ENCODE measurements at regions not wholly inside any gene's neighbourhood (a gene's known extent, or its start where the extent isn't known, plus 50 kb on each side); places are given as distances from the start of the nearest gene placed in this dataset.

GRCh38 chr4:75344915-75345314 is 169.3 kb downstream of the RCHY1 start:
- Mint-ChIP-seq H3K27ac (ENCODE audit: unreplicated experiment) (no peak overlapping the region), H3K27me3 (ENCODE audit: unreplicated experiment) (no peaks in the 10 kb centered on the region), H3K4me3 (ENCODE audit: unreplicated experiment) (no peak overlapping the region), H3K4me1 (ENCODE audit: unreplicated experiment) (no peaks in the 10 kb centered on the region), H3K9me3 (ENCODE audit: unreplicated experiment) (no peaks in the 10 kb centered on the region), H3K36me3 (ENCODE audit: low read depth, unreplicated experiment) (no peaks in the 10 kb centered on the region)
- no peak for DNase-seq (ENCODE audit: low spot score)
- TF ChIP-seq, protein P1, sequence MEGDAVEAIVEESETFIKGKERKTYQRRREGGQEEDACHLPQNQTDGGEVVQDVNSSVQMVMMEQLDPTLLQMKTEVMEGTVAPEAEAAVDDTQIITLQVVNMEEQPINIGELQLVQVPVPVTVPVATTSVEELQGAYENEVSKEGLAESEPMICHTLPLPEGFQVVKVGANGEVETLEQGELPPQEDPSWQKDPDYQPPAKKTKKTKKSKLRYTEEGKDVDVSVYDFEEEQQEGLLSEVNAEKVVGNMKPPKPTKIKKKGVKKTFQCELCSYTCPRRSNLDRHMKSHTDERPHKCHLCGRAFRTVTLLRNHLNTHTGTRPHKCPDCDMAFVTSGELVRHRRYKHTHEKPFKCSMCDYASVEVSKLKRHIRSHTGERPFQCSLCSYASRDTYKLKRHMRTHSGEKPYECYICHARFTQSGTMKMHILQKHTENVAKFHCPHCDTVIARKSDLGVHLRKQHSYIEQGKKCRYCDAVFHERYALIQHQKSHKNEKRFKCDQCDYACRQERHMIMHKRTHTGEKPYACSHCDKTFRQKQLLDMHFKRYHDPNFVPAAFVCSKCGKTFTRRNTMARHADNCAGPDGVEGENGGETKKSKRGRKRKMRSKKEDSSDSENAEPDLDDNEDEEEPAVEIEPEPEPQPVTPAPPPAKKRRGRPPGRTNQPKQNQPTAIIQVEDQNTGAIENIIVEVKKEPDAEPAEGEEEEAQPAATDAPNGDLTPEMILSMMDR (IDR thresholded peaks at IDR 0.05; ENCODE audit: unreplicated experiment): no peak

DNA sequence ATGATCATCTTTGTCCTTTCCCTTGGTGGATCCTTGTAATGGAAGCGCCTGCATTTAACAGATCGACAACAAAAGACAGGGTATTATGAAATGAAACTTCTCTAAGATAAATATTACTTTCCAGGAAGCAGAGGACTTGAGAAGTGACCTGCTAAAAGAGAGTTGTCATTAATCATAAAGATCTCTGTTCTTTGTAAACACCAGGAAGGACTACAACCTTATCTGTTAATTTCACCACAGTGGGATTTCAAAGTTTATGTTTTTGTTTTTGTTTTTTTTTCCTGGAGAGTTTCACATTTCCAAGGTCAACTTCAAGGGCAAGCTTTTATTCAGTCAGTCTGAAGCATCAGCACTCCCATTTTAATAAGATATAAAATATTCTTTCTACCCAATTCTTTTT is 170.9 kb downstream of the RCHY1 start:
- no peak for DNase-seq (ENCODE audit: low spot score)
- no peaks in the 10 kb centered on the region for H3K36me3 Mint-ChIP-seq (ENCODE audit: low read depth, unreplicated experiment)
- H3K27ac Mint-ChIP-seq (ENCODE audit: unreplicated experiment): no peak overlapping the region
- H3K4me1 Mint-ChIP-seq (ENCODE audit: unreplicated experiment): no peaks in the 10 kb centered on the region
- TF ChIP-seq, protein P1 (IDR thresholded peaks at IDR 0.05; ENCODE audit: unreplicated experiment): no peak
- H3K27me3 Mint-ChIP-seq (ENCODE audit: unreplicated experiment): no peaks in the 10 kb centered on the region
- H3K4me3 Mint-ChIP-seq (ENCODE audit: unreplicated experiment): no peak overlapping the region
- H3K9me3 Mint-ChIP-seq (ENCODE audit: unreplicated experiment): no peaks in the 10 kb centered on the region

DNA sequence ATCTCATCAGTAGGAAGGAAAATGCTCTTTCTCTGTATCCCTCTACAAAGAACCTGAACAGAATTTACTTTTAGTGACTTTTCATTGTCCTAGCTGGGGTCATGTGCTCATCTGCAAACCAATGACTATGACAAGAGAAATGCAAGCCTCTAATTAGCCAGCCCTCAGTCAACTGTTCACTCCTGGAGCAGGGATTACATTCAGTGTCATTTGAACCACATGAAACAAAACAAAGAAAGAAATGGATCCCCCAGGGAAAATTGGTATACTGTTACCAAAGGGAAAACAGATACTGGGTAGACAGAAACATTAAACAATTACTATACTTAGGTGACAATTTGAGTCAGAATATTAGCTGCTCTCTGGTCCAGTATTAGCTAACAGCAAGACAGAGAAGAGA is 173.6 kb downstream of the RCHY1 start:
- TF ChIP-seq, protein P1 (IDR thresholded peaks at IDR 0.05; ENCODE audit: unreplicated experiment): no peak
- Mint-ChIP-seq H3K4me1 (ENCODE audit: unreplicated experiment) (no peaks in the 10 kb centered on the region), H3K36me3 (ENCODE audit: low read depth, unreplicated experiment) (no peaks in the 10 kb centered on the region), H3K9me3 (ENCODE audit: unreplicated experiment) (no peaks in the 10 kb centered on the region), H3K27ac (ENCODE audit: unreplicated experiment) (no peak overlapping the region), H3K27me3 (ENCODE audit: unreplicated experiment) (no peaks in the 10 kb centered on the region), H3K4me3 (ENCODE audit: unreplicated experiment) (no peak overlapping the region)
- DNase-seq (ENCODE audit: low spot score): no peak

DNA sequence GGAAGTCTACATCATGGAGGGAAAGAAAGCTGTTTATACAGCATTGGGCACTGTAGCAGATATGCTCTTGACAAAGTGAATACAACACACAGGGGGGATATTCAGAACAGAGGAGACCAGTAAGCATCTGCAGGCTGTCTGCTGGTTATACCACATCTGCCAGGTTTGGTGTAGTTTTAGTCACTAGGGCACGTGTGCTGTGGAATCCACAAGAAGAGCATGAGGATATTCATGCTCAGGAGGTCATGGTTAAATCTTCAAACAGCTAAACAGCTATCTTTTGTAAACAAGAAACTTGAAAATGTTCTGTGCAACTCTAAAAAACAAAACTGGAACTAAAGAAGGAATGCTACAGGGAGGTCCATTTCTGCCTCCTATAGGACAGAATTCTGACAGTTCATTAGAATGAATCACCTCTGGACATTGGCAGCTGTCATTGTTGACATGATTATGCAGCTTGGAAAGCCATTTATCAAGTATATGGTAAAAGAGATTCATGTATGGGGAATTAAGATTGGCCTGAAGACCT is 175.8 kb downstream of the RCHY1 start:
- DNase-seq (ENCODE audit: low spot score): no peak
- Mint-ChIP-seq H3K27ac (ENCODE audit: unreplicated experiment) (no peak overlapping the region), H3K9me3 (ENCODE audit: unreplicated experiment) (no peaks in the 10 kb centered on the region), H3K36me3 (ENCODE audit: low read depth, unreplicated experiment) (no peaks in the 10 kb centered on the region), H3K4me1 (ENCODE audit: unreplicated experiment) (no peaks in the 10 kb centered on the region), H3K4me3 (ENCODE audit: unreplicated experiment) (no peak overlapping the region), H3K27me3 (ENCODE audit: unreplicated experiment) (no peaks in the 10 kb centered on the region)
- TF ChIP-seq, protein P1 (IDR thresholded peaks at IDR 0.05; ENCODE audit: unreplicated experiment): no peak

DNA sequence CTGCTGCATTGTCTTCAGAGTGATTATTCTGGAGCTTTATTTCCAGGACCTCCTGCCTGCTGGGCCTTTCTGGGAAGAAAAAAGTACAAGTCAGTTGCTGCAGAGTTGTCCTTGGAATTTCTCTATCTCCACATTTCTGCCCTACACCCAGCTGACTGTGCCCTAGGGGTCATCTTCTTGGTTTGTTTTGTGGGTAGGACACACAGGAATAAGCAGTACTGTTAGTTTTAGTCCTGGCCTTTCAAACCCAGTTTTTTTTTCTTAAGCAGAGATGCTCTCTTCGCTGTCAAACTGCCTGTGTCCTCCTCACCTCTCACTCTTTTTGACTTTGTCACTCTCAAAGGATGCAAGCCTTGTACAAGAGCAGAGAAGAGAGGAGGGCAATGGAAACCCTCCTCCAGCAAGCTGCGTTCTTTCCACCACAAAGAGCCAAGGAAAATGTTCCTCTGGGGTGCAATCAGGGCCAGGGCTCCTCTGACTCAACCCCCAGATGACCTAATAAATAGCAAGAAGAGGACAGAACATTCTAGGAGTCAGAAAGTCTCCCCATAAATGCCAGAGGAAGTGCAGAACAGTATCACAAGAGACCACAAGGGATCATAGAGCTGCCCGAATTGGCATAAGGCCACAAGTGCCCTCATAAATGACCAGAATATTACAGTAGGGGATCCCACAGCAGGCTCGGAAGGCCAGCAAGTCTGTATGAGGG is 186.2 kb downstream of the RCHY1 start:
- TF ChIP-seq, protein P1 (IDR thresholded peaks at IDR 0.05; ENCODE audit: unreplicated experiment): no peak
- Mint-ChIP-seq H3K4me1 (ENCODE audit: unreplicated experiment) (peaks cover 10% of the 10 kb centered on the region), H3K27ac (ENCODE audit: unreplicated experiment) (no peak overlapping the region), H3K4me3 (ENCODE audit: unreplicated experiment) (no peak overlapping the region), H3K27me3 (ENCODE audit: unreplicated experiment) (peaks cover 4% of the 10 kb centered on the region), H3K36me3 (ENCODE audit: low read depth, unreplicated experiment) (no peaks in the 10 kb centered on the region), H3K9me3 (ENCODE audit: unreplicated experiment) (no peaks in the 10 kb centered on the region)
- DNase-seq (ENCODE audit: low spot score): no peak
